Activated T-cell treated with anti-CD3 and anti-CD28 coated beads, Interleukin-2, amount 50 U/mL, for 48 hours (primary cell): ENCODE measurements at regions not wholly inside any gene's neighbourhood (a gene's known extent, or its start where the extent isn't known, plus 50 kb on each side); places are given as distances from the start of the nearest gene placed in this dataset.

Experiments used
- DNase-seq, 2 experiments: peaks; one replicate each; pipeline ENCODE4 v3.0.0-alpha.2; 2020

- no peak for DNase-seq
Observed at GRCh38 chr9:135255841-135256580, 168.5 kb downstream of the OLFM1 start.

GRCh38 chr9:135256581-135257354 lies 169.3 kb downstream of the OLFM1 start:
- DNase-seq: no peak

GRCh38 chr9:135258461-135258860 lies 171.0 kb downstream of the OLFM1 start:
- DNase-seq: no peak

- no peak for DNase-seq
Observed at GRCh38 chr9:135259273-135259672, 171.8 kb downstream of the OLFM1 start.

- DNase-seq: no peak
Observed at GRCh38 chr9:135260221-135261180, 173.0 kb downstream of the OLFM1 start.

- DNase-seq: no peak
Observed at GRCh38 chr9:135262248-135262647, 174.8 kb downstream of the OLFM1 start.

GRCh38 chr9:135263511-135263910 lies 176.0 kb downstream of the OLFM1 start:
- DNase-seq: no peak

GRCh38 chr9:135265931-135266330 lies 178.5 kb downstream of the OLFM1 start:
- DNase-seq: no peak

- no peak for DNase-seq
Observed at GRCh38 chr9:135267191-135267809, 179.8 kb downstream of the OLFM1 start.

GRCh38 chr9:135268031-135268430 lies 180.6 kb downstream of the OLFM1 start:
- no peak for DNase-seq

GRCh38 chr9:135268981-135269380 lies 181.5 kb downstream of the OLFM1 start:
- no peak for DNase-seq

GRCh38 chr9:135269912-135270830 lies 182.7 kb downstream of the OLFM1 start:
- no peak for DNase-seq

- DNase-seq: no peak
Observed at GRCh38 chr9:135271425-135271824, 184.0 kb downstream of the OLFM1 start.

GRCh38 chr9:135272608-135273007 lies 185.1 kb downstream of the OLFM1 start:
- DNase-seq: no peak

- no peak for DNase-seq
Observed at GRCh38 chr9:135273008-135273407, 185.5 kb downstream of the OLFM1 start.

- DNase-seq: no peak
Observed at GRCh38 chr9:135275163-135275562, 187.7 kb downstream of the OLFM1 start.

- DNase-seq: no peak
Observed at GRCh38 chr9:135275571-135276289, 188.3 kb downstream of the OLFM1 start.

GRCh38 chr9:135277219-135278201 lies 190.0 kb downstream of the OLFM1 start:
- DNase-seq: no peak

GRCh38 chr9:135278586-135278985 lies 191.1 kb downstream of the OLFM1 start:
- no peak for DNase-seq

- DNase-seq: no peak
Observed at GRCh38 chr9:135279385-135279784, 191.9 kb downstream of the OLFM1 start.
